ENCODE measurements at regions not wholly inside any gene's neighbourhood (a gene's known extent, or its start where the extent isn't known, plus 50 kb on each side); places are given as distances from the start of the nearest gene placed in this dataset.

GRCh38 chr16:63684149-63685101 lies 1437.4 kb downstream of the CDH11 start:
- TF ChIP-seq POLR2A (IDR thresholded peaks at IDR 0.05) = no peak
- TF ChIP-seq, protein P1, sequence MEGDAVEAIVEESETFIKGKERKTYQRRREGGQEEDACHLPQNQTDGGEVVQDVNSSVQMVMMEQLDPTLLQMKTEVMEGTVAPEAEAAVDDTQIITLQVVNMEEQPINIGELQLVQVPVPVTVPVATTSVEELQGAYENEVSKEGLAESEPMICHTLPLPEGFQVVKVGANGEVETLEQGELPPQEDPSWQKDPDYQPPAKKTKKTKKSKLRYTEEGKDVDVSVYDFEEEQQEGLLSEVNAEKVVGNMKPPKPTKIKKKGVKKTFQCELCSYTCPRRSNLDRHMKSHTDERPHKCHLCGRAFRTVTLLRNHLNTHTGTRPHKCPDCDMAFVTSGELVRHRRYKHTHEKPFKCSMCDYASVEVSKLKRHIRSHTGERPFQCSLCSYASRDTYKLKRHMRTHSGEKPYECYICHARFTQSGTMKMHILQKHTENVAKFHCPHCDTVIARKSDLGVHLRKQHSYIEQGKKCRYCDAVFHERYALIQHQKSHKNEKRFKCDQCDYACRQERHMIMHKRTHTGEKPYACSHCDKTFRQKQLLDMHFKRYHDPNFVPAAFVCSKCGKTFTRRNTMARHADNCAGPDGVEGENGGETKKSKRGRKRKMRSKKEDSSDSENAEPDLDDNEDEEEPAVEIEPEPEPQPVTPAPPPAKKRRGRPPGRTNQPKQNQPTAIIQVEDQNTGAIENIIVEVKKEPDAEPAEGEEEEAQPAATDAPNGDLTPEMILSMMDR (IDR thresholded peaks at IDR 0.05) = no peak
- H3K4me1 ChIP-seq = no peaks in the 10 kb centered on the region
- no peak overlapping the region for H3K27ac ChIP-seq
- no peak overlapping the region for H3K4me3 ChIP-seq (replicated peaks in 1 of 3)
- no peaks in the 10 kb centered on the region for H3K27me3 ChIP-seq
- no peaks in the 10 kb centered on the region for H3K36me3 ChIP-seq
- intact Hi-C loops (cut with DNase I) = no loop called here
- H3K9me3 ChIP-seq = no peaks in the 10 kb centered on the region
- WGBS, 2 donors = 77 to 87% methylated on average over 8 of the region's 8 CpGs
- DNase-seq = no peak

- 72 to 79% methylated on average over 3 of the region's 3 CpGs for WGBS, 2 donors
- no peak for DNase-seq
- Histone ChIP-seq H3K4me3 (replicated peaks in 1 of 3) (no peak overlapping the region), H3K9me3 (no peaks in the 10 kb centered on the region), H3K4me1 (no peaks in the 10 kb centered on the region), H3K27ac (no peak overlapping the region), H3K27me3 (no peaks in the 10 kb centered on the region), H3K36me3 (no peaks in the 10 kb centered on the region)
- intact Hi-C loops (cut with DNase I) = no loop called here
- TF ChIP-seq POLR2A (IDR thresholded peaks at IDR 0.05) = no peak
- TF ChIP-seq, protein P1 (IDR thresholded peaks at IDR 0.05) = no peak
Observed at GRCh38 chr16:63682844-63683243, 1439.0 kb downstream of the CDH11 start.

GRCh38 chr16:63672493-63672892 lies 1449.4 kb downstream of the CDH11 start:
- Histone ChIP-seq H3K36me3 (no peaks in the 10 kb centered on the region), H3K27me3 (no peaks in the 10 kb centered on the region), H3K9me3 (no peaks in the 10 kb centered on the region), H3K4me1 (no peaks in the 10 kb centered on the region), H3K27ac (no peak overlapping the region), H3K4me3 (replicated peaks in 1 of 3) (no peak overlapping the region)
- no peak for TF ChIP-seq POLR2A (IDR thresholded peaks at IDR 0.05)
- TF ChIP-seq, protein P1 (IDR thresholded peaks at IDR 0.05) = no peak
- WGBS, 2 donors = 82 to 85% methylated on average over 2 of the region's 2 CpGs
- no peak for DNase-seq
- intact Hi-C loops (cut with DNase I) = no loop called here

DNA sequence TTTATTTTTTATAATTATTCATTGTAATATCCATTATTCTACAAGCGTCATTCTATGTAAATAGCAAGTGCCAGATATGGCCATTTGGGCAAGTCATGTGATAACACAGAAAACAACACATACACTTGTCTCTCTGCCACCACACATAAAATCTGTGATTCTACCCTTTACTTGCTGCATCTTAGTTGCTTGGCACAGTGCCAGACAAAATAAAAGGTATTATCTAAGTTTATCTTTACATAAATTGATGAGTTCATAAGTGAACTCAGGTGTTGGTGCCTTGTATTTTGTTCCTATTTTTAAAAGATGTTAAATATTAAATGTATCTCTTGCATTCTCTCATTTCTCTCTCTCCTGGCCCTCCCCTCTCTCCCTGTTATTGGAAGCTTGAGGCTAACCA lies 1458.7 kb downstream of the CDH11 start:
- no peaks in the 10 kb centered on the region for H3K27me3 ChIP-seq
- no peaks in the 10 kb centered on the region for H3K36me3 ChIP-seq

DNA sequence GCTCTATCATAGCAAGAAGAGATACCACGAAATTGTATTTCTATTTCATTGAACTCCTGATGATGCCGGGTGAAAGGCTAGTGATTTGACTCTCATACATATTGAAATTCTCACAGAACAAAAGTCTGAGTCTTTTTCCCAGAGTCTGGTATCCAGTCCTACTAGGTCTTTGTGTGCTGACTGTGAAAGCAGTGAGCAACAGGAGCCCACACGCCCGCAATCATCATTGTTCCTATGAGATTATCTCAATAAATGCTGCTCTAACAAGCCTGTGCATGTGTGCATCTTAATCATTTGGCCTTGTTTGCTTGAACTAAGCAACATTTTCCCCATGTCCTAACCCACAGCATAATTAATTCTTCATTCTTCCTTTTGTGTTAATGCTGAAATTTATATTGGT lies 1466.0 kb downstream of the CDH11 start:
- no peaks in the 10 kb centered on the region for H3K36me3 ChIP-seq
- no peaks in the 10 kb centered on the region for H3K9me3 ChIP-seq
- H3K4me3 ChIP-seq (replicated peaks in 1 of 3) = no peak overlapping the region
- intact Hi-C loops (cut with DNase I) = no loop called here
- H3K27ac ChIP-seq = no peak overlapping the region
- DNase-seq = no peak
- no peaks in the 10 kb centered on the region for H3K27me3 ChIP-seq
- H3K4me1 ChIP-seq = no peaks in the 10 kb centered on the region
- 83 to 91% methylated on average over 4 of the region's 4 CpGs for WGBS, 2 donors
- TF ChIP-seq, protein P1 (IDR thresholded peaks at IDR 0.05) = no peak
- no peak for TF ChIP-seq POLR2A (IDR thresholded peaks at IDR 0.05)

More for the DNA sequence above, 1458.7 kb downstream of the CDH11 start:
- 87 to 94% methylated on average over 1 of the region's 1 CpG for WGBS, 2 donors
- Histone ChIP-seq H3K4me3 (replicated peaks in 1 of 3) (no peak overlapping the region), H3K4me1 (no peaks in the 10 kb centered on the region), H3K9me3 (no peaks in the 10 kb centered on the region), H3K27ac (no peak overlapping the region)
- TF ChIP-seq, protein P1 (IDR thresholded peaks at IDR 0.05) = no peak
- intact Hi-C loops (cut with DNase I) = no loop called here
- no peak for DNase-seq

Data from thyroid gland (tissue), 4 donors.